PC-9 (cell line): ENCODE measurements at regions not wholly inside any gene's neighbourhood (a gene's known extent, or its start where the extent isn't known, plus 50 kb on each side); places are given as distances from the start of the nearest gene placed in this dataset.
A peak's percentile ranks its signal among the peaks of the same experiment; 100 is the strongest.

Experiments
- BruUV-seq: library from RNA; stranded (reverse); fragments of 400-500 nt; replicated peaks from 2 replicates; lab custom pipeline; 2021; lab: Mats Ljungman, UMichigan
- CTCF ChIA-PET: fragments of 300-600 bp; sonication (Branson Sonifier 250); formaldehyde crosslinking; loops from one replicate; lab custom pipeline; 2022; ENCODE audit warnings: antibody characterized with exemption; lab: Charles Lee
- POLR2A ChIA-PET: fragments of 300-600 bp; sonication (Branson Sonifier 250); formaldehyde crosslinking; loops from one replicate; lab custom pipeline; 2022; ENCODE audit warnings: antibody characterized with exemption; ENCODE audit not compliant: unreplicated experiment; lab: Charles Lee
- DNase-seq, 2 experiments: peaks; one replicate each; pipeline versions ENCODE4 v3.0.0 to v3.0.0-alpha.2; 2015 to 2022; ENCODE audit warnings: mixed read lengths in 1 of 2
- H2AFZ ChIP-seq: fragments of 200-600 bp; sonication (generic); 2 replicates; pipeline ENCODE4 v1.8.1; 2017; ENCODE audit warnings: antibody characterized with exemption
- H3F3A ChIP-seq: fragments of 200-600 bp; sonication (generic); 2 replicates; pipeline ENCODE4 v1.8.1; 2017; ENCODE audit warnings: antibody characterized with exemption, mild to moderate bottlenecking, low read depth; ENCODE audit not compliant: insufficient read depth
- H3K27ac ChIP-seq: fragments of 200-600 bp; sonication (generic); 2 replicates; pipeline ENCODE4 v1.6.1; 2016; ENCODE audit warnings: mixed run types
- H3K27me3 ChIP-seq: fragments of 200-600 bp; sonication (generic); 2 replicates; pipeline ENCODE4 v1.6.1; 2016; ENCODE audit warnings: low read depth, mixed run types; ENCODE audit not compliant: insufficient read depth
- H3K36me3 ChIP-seq: fragments of 200-600 bp; sonication (generic); 2 replicates; pipeline ENCODE4 v1.6.1; 2016; ENCODE audit warnings: low read depth, mixed run types
- H3K4me1 ChIP-seq: fragments of 200-600 bp; sonication (generic); replicated peaks from 2 replicates; pipeline ENCODE4 v1.6.1; 2016; ENCODE audit warnings: mixed run types; ENCODE audit not compliant: insufficient read depth
- H3K4me2 ChIP-seq: fragments of 200-600 bp; sonication (generic); 2 replicates; pipeline ENCODE4 v1.6.1; 2017; ENCODE audit warnings: mixed run types
- H3K4me3 ChIP-seq: fragments of 200-600 bp; sonication (generic); 2 replicates; pipeline ENCODE4 v1.6.1; 2016; ENCODE audit warnings: mixed run types
- H3K79me2 ChIP-seq: fragments of 200-600 bp; sonication (generic); 2 replicates; pipeline ENCODE4 v1.6.1; 2017; ENCODE audit warnings: low read depth, mixed run types
- H3K9me2 ChIP-seq: fragments of 200-600 bp; sonication (generic); 2 replicates; pipeline ENCODE4 v1.8.1; 2017; ENCODE audit warnings: mild to moderate bottlenecking; ENCODE audit not compliant: insufficient read depth
- H3K9me3 ChIP-seq: fragments of 200-600 bp; sonication (generic); 2 replicates; pipeline ENCODE4 v1.8.1; 2016; ENCODE audit warnings: low read depth; ENCODE audit not compliant: insufficient read depth
- H4K20me1 ChIP-seq: fragments of 200-600 bp; sonication (generic); 2 replicates; pipeline ENCODE4 v1.8.1; 2017; ENCODE audit not compliant: insufficient read depth
- CTCF ChIP-seq: fragments of 200-600 bp; sonication (generic); conservative IDR thresholded peaks from 2 replicates; pipeline ENCODE4 v1.6.1; 2017; ENCODE audit warnings: mixed run types, antibody characterized with exemption, mild to moderate bottlenecking, moderate library complexity
- EZH2 ChIP-seq: fragments of 200-600 bp; sonication (generic); IDR thresholded peaks from 2 replicates; pipeline ENCODE4 v1.8.0; 2017; ENCODE audit warnings: antibody characterized with exemption, low read depth
- intact Hi-C: fragments of 100-400 bp; cut with micrococcal nuclease; formaldehyde crosslinking; loops from one replicate; pipeline ENCODE4 v1.10.0; 2022; ENCODE audit not compliant: unreplicated experiment

GRCh38 chr17:34709158-34709754 lies 129.9 kb downstream of the TMEM132E start:
- peak; percentile 20 to 72 for DNase-seq
- H3K27me3 ChIP-seq: no peaks in the 10 kb centered on the region
- no peaks in the 10 kb centered on the region for H3K9me3 ChIP-seq
- no peaks in the 10 kb centered on the region for H3K79me2 ChIP-seq
- H3K4me1 ChIP-seq: peaks cover 15% of the 10 kb centered on the region; the same call in 1 of the 2 replicates
- 0 out of 2 replicates have a peak overlapping the region, but pooled peaks have one; percentile 30 for H3K4me2 ChIP-seq
- BruUV-seq: no TSS peak
- H2AFZ ChIP-seq: no peak overlapping the region
- H3K9me2 ChIP-seq: no peaks in the 10 kb centered on the region
- no peaks in the 10 kb centered on the region for H3K36me3 ChIP-seq
- no peaks in the 10 kb centered on the region for H4K20me1 ChIP-seq
- CTCF ChIA-PET: no interaction called here
- H3F3A ChIP-seq: no peaks in the 10 kb centered on the region
- H3K4me3 ChIP-seq: no peak overlapping the region
- no peak overlapping the region for H3K27ac ChIP-seq
- no peak for TF ChIP-seq EZH2
- no peak for TF ChIP-seq CTCF
- intact Hi-C loops: no loop called here
- POLR2A ChIA-PET: no interaction called here

- Histone ChIP-seq H3K9me2 (no peaks in the 10 kb centered on the region), H3K27me3 (no peaks in the 10 kb centered on the region), H3K36me3 (no peaks in the 10 kb centered on the region), H3K27ac (no peak overlapping the region), H3K4me1 (peaks cover 15% of the 10 kb centered on the region; the same call in 1 of the 2 replicates), H2AFZ (no peak overlapping the region), H3K4me2 (no peak overlapping the region), H4K20me1 (no peaks in the 10 kb centered on the region), H3K9me3 (no peaks in the 10 kb centered on the region), H3K79me2 (no peaks in the 10 kb centered on the region), H3F3A (no peaks in the 10 kb centered on the region), H3K4me3 (no peak overlapping the region)
- intact Hi-C loops: no loop called here
- peak in 1 of 2 experiments; percentile 13 for DNase-seq
- POLR2A ChIA-PET: interaction anchor here (0.7 kb wide), 1 partner anchor 212 kb away, joined by 3 read pairs; no protein-coding TSS in a partner anchor
- BruUV-seq: no TSS peak
- no peak for TF ChIP-seq CTCF
- no peak for TF ChIP-seq EZH2
- CTCF ChIA-PET: no interaction called here
Observed at GRCh38 chr17:34706029-34706428, 126.6 kb downstream of the TMEM132E start.

GRCh38 chr17:34703533-34703932 lies 124.2 kb downstream of the TMEM132E start:
- no peak for TF ChIP-seq EZH2
- no peak for TF ChIP-seq CTCF
- Histone ChIP-seq H3K27me3 (peaks cover 16% of the 10 kb centered on the region; the same call in 1 of the 2 replicates), H3K9me2 (no peaks in the 10 kb centered on the region), H3K4me1 (no peaks in the 10 kb centered on the region), H3K36me3 (no peaks in the 10 kb centered on the region), H3F3A (no peaks in the 10 kb centered on the region), H3K79me2 (no peaks in the 10 kb centered on the region), H2AFZ (no peak overlapping the region), H3K4me2 (no peak overlapping the region), H4K20me1 (no peaks in the 10 kb centered on the region), H3K4me3 (no peak overlapping the region), H3K9me3 (no peaks in the 10 kb centered on the region), H3K27ac (no peak overlapping the region)
- intact Hi-C loops: no loop called here
- peak in 1 of 2 experiments; percentile 15 for DNase-seq
- POLR2A ChIA-PET: no interaction called here
- CTCF ChIA-PET: no interaction called here
- BruUV-seq: no TSS peak
